OCI-LY3 (cell line): ENCODE measurements at regions not wholly inside any gene's neighbourhood (a gene's known extent, or its start where the extent isn't known, plus 50 kb on each side); places are given as distances from the start of the nearest gene placed in this dataset.
"Not testable (repeated sequence)": the region's sequence is repeated elsewhere in the genome, so short reads cannot be mapped to it uniquely, and the experiment has no call there.

Source experiments
- H2AFZ ChIP-seq: fragments of 200-600, 300-600 bp; shearing (Covaris generic); 2 replicates; pipeline ENCODE4 v1.6.0; 2014; ENCODE audit warnings: antibody characterized with exemption, low read depth, low read length
- H3K27ac ChIP-seq: fragments of 200-600, 300-600 bp; sonication (generic); 2 replicates; pipeline ENCODE4 v1.5.1; 2014; ENCODE audit warnings: mild to moderate bottlenecking, low read length, moderate library complexity, mixed read lengths
- H3K27me3 ChIP-seq: fragments of 200-600, 300-600 bp; sonication (generic); 2 replicates; pipeline ENCODE4 v1.6.1; 2014; ENCODE audit warnings: low read depth, low read length, mixed read lengths
- H3K36me3 ChIP-seq: fragments of 200-600, 300-600 bp; sonication (generic); replicated peaks from 2 replicates; pipeline ENCODE3; 2014; ENCODE audit warnings: low read depth, low read length, mixed read lengths
- H3K4me1 ChIP-seq: fragments of 300-600, 200-600 bp; sonication (generic); 2 replicates; pipeline ENCODE4 v1.6.1; 2014; ENCODE audit warnings: low read length, mixed read lengths
- H3K4me2 ChIP-seq: fragments of 200-600, 300-600 bp; sonication (generic); 2 replicates; pipeline ENCODE4 v1.6.1; 2014; ENCODE audit warnings: low read length, mixed read lengths
- H3K4me3 ChIP-seq: fragments of 300-600, 200-600 bp; sonication (generic); 2 replicates; pipeline ENCODE4 v1.5.1; 2014; ENCODE audit warnings: antibody characterized with exemption, mild to moderate bottlenecking, low read length, moderate library complexity
- H3K79me2 ChIP-seq: fragments of 300-600, 200-600 bp; shearing (Covaris generic); 2 replicates; pipeline ENCODE4 v1.6.1; 2014; ENCODE audit warnings: mild to moderate bottlenecking, low read length, mixed read lengths
- H3K9ac ChIP-seq: fragments of 300-600, 200-600 bp; shearing (Covaris generic); 2 replicates; pipeline ENCODE4 v1.6.0; 2014; ENCODE audit warnings: mild to moderate bottlenecking, low read length, moderate library complexity
- H3K9me3 ChIP-seq: fragments of 200-600, 300-600 bp; shearing (Covaris generic); 2 replicates; pipeline ENCODE4 v1.6.1; 2014; ENCODE audit warnings: low read length, mixed read lengths; ENCODE audit not compliant: insufficient read depth
- H4K20me1 ChIP-seq: fragments of 200-600, 300-600 bp; sonication (generic); 2 replicates; pipeline ENCODE4 v1.6.1; 2016; ENCODE audit warnings: low read length, mixed read lengths; ENCODE audit not compliant: insufficient read depth
- CTCF ChIP-seq: fragments of 200-600, 300-600 bp; sonication (generic); IDR thresholded peaks from 2 replicates; pipeline ENCODE4 v1.5.1; 2014; ENCODE audit warnings: antibody characterized with exemption, low read length, low read depth
- EZH2phosphoT487 ChIP-seq: fragments of 200-600 bp; shearing (Covaris generic); IDR thresholded peaks from 2 replicates; pipeline ENCODE4 v1.6.1; 2018; ENCODE audit warnings: antibody characterized with exemption, mixed run types, low read depth

- H3K4me2 ChIP-seq = no peak overlapping the region
Measured at GRCh38 chr12:131232036-131232435, 278.3 kb downstream of the ADGRD1 start.

GRCh38 chr12:131232872-131233271 is 279.2 kb downstream of the ADGRD1 start:
- H3K4me3 ChIP-seq, H3K9me3 ChIP-seq, H3K36me3 ChIP-seq, H3K79me2 ChIP-seq, H3K4me2 ChIP-seq, H3K27ac ChIP-seq, H3K9ac ChIP-seq, H4K20me1 ChIP-seq, H2AFZ ChIP-seq, H3K27me3 ChIP-seq, H3K4me1 ChIP-seq: not testable (repeated sequence)

More at GRCh38 chr12:131232036-131232435, 278.3 kb downstream of the ADGRD1 start:
- H3K27ac ChIP-seq = no peak overlapping the region
- no peaks in the 10 kb centered on the region for H3K27me3 ChIP-seq
- H2AFZ ChIP-seq = no peak overlapping the region
- H3K9ac ChIP-seq = no peak overlapping the region
- H4K20me1 ChIP-seq = no peaks in the 10 kb centered on the region
- no peaks in the 10 kb centered on the region for H3K36me3 ChIP-seq
- H3K79me2 ChIP-seq = no peaks in the 10 kb centered on the region
- no peaks in the 10 kb centered on the region for H3K4me1 ChIP-seq
- H3K9me3 ChIP-seq = no peaks in the 10 kb centered on the region
- H3K4me3 ChIP-seq = no peak overlapping the region
- TF ChIP-seq CTCF (no peak), EZH2phosphoT487 (no peak)

- not testable (repeated sequence) for H3K4me1 ChIP-seq, H3K27me3 ChIP-seq, H2AFZ ChIP-seq, H3K27ac ChIP-seq, H3K4me3 ChIP-seq, H3K9ac ChIP-seq, H4K20me1 ChIP-seq, H3K4me2 ChIP-seq, H3K79me2 ChIP-seq, H3K9me3 ChIP-seq, H3K36me3 ChIP-seq
Measured at GRCh38 chr12:131233850-131234789, 280.4 kb downstream of the ADGRD1 start.

- not testable (repeated sequence) for H3K4me3 ChIP-seq, H3K9ac ChIP-seq, H3K27ac ChIP-seq, H3K4me1 ChIP-seq, H3K27me3 ChIP-seq, H3K4me2 ChIP-seq, H3K9me3 ChIP-seq, H3K36me3 ChIP-seq, H3K79me2 ChIP-seq, H4K20me1 ChIP-seq, H2AFZ ChIP-seq
Measured at GRCh38 chr12:131234841-131235271, 281.1 kb downstream of the ADGRD1 start.

GRCh38 chr12:131235871-131236271 is 282.2 kb downstream of the ADGRD1 start:
- Histone ChIP-seq H3K27me3 (no peaks in the 10 kb centered on the region), H3K4me2 (no peak overlapping the region), H4K20me1 (no peaks in the 10 kb centered on the region), H3K4me3 (no peak overlapping the region), H3K4me1 (0 out of 2 replicates have a peak, but pooled peaks cover 7% of the 10 kb centered on the region), H3K9me3 (no peaks in the 10 kb centered on the region), H3K36me3 (no peaks in the 10 kb centered on the region), H3K79me2 (no peaks in the 10 kb centered on the region), H3K27ac (no peak overlapping the region), H3K9ac (no peak overlapping the region), H2AFZ (no peak overlapping the region)
- TF ChIP-seq EZH2phosphoT487 (no peak), CTCF (no peak)
